Gastrocnemius medialis (tissue), 4 donors: ENCODE measurements at regions not wholly inside any gene's neighbourhood (a gene's known extent, or its start where the extent isn't known, plus 50 kb on each side); places are given as distances from the start of the nearest gene placed in this dataset.

ENCODE experiments used
- ATAC-seq, 2 donors: fragments of 150-250 bp; one replicate each; pipeline ENCODE4 v1.9.1; 2016
- DNase-seq, 2 donors: peaks; one replicate each; pipeline ENCODE4 v3.0.0-alpha.2; 2019
- H3K27ac ChIP-seq, 4 donors: fragments of 200-600 bp; sonication (generic); 1 replicate in 1 of 4; 2 replicates in 3 of 4; pipeline ENCODE4 v1.5.1; 2016 to 2018; ENCODE audit warnings: mild to moderate bottlenecking in 2 of 4, moderate library complexity in 1 of 4
- H3K27me3 ChIP-seq, 3 donors: fragments of 200-600 bp; sonication (generic) in 2 of 3; 1 replicate in 1 of 3; 2 replicates in 2 of 3; pipeline versions ENCODE4 v1.5.1 to v1.6.0; 2016 to 2019; ENCODE audit warnings: mild to moderate bottlenecking in 1 of 3, moderate library complexity in 1 of 3
- H3K36me3 ChIP-seq, 2 donors: fragments of 200-600 bp; sonication (generic) in 1 of 2; one replicate each; pipeline ENCODE4 v1.5.1; 2017 to 2018
- H3K4me1 ChIP-seq, 2 donors: fragments of 200-600 bp; sonication (generic) in 1 of 2; one replicate each; pipeline ENCODE4 v1.5.1; 2016 to 2017; ENCODE audit warnings: mild to moderate bottlenecking in 2 of 2
- H3K4me3 ChIP-seq, 4 donors: fragments of 200-600 bp; sonication (generic) in 3 of 4; 1 replicate in 1 of 4; 2 replicates in 3 of 4; pipeline ENCODE4 v1.5.1; 2016 to 2019; ENCODE audit warnings: mild to moderate bottlenecking in 2 of 4
- H3K9me3 ChIP-seq, 3 donors: fragments of 200-600 bp; sonication (generic) in 2 of 3; 1 replicate in 1 of 3; 2 replicates in 2 of 3; pipeline ENCODE4 v1.5.1; 2016 to 2019
- CTCF ChIP-seq, 5 experiments: fragments of 450-650 bp in 3 of 5; fragments of 200-600 bp in 2 of 5; sonication (generic) in 2 of 5; IDR thresholded peaks in 4 of 5; conservative IDR thresholded peaks in 1 of 5; 1 replicate in 4 of 5; 2 replicates in 1 of 5; pipeline ENCODE4 v1.5.1; 2016 to 2019; ENCODE audit warnings: antibody characterized with exemption in 5 of 5, mild to moderate bottlenecking in 3 of 5, moderate library complexity in 3 of 5
- POLR2A ChIP-seq, 2 donors: fragments of 450-650 bp; IDR thresholded peaks; one replicate each; pipeline ENCODE4 v1.6.1; 2017; ENCODE audit warnings: antibody characterized with exemption in 2 of 2, mild to moderate bottlenecking in 2 of 2, moderate library complexity in 2 of 2
- in situ Hi-C, 4 donors: fragments of 200-750 bp; cut with MboI; loops; one replicate each; pipeline versions ENCODE4 v1.15.0 to v1.8.0; 2017; ENCODE audit warnings: low sequenced_read_pairs in 4 of 4
- intact Hi-C: fragments of 100-400 bp; cut with DNase I; formaldehyde crosslinking; loops from one replicate; pipeline ENCODE4 v1.15.1; 2023; ENCODE audit warnings: low total_unique reads

GRCh38 chr1:232274999-232275710 is 354.8 kb downstream of the SIPA1L2 start:
- no peak for DNase-seq
- Histone ChIP-seq H3K27me3 (no peaks in the 10 kb centered on the region), H3K4me1 (no peaks in the 10 kb centered on the region), H3K36me3 (no peaks in the 10 kb centered on the region), H3K4me3 (no peak overlapping the region), H3K27ac (no peak overlapping the region), H3K9me3 (no peaks in the 10 kb centered on the region)
- intact Hi-C loops (no loop called here), in situ Hi-C loops (no loop called here)
- no peak for ATAC-seq
- TF ChIP-seq CTCF (IDR thresholded peaks at IDR 0.05 in 4 of 5, conservative IDR thresholded peaks at IDR 0.05 in 1 of 5) (no peak), POLR2A (IDR thresholded peaks at IDR 0.05) (no peak)

- Histone ChIP-seq H3K27ac (no peak overlapping the region), H3K4me1 (no peaks in the 10 kb centered on the region), H3K9me3 (no peaks in the 10 kb centered on the region), H3K36me3 (no peaks in the 10 kb centered on the region), H3K27me3 (no peaks in the 10 kb centered on the region), H3K4me3 (no peak overlapping the region)
- in situ Hi-C loops, result no loop called here
- intact Hi-C loops, result no loop called here
- no peak for DNase-seq
- no peak for ATAC-seq
- TF ChIP-seq CTCF (IDR thresholded peaks at IDR 0.05 in 4 of 5, conservative IDR thresholded peaks at IDR 0.05 in 1 of 5) (no peak), POLR2A (IDR thresholded peaks at IDR 0.05) (no peak)
These were observed 355.6 kb downstream of the SIPA1L2 start for GRCh38 chr1:232274236-232274855.

- H3K36me3 ChIP-seq, result no peaks in the 10 kb centered on the region
- H3K4me1 ChIP-seq, result no peaks in the 10 kb centered on the region
- H3K9me3 ChIP-seq, result no peaks in the 10 kb centered on the region
- DNase-seq, result no peak
- intact Hi-C loops, result no loop called here
- no peak overlapping the region for H3K4me3 ChIP-seq
- no peak overlapping the region for H3K27ac ChIP-seq
- TF ChIP-seq POLR2A (IDR thresholded peaks at IDR 0.05) (no peak), CTCF (IDR thresholded peaks at IDR 0.05 in 4 of 5, conservative IDR thresholded peaks at IDR 0.05 in 1 of 5) (no peak)
- ATAC-seq, result no peak
- H3K27me3 ChIP-seq, result no peaks in the 10 kb centered on the region
- in situ Hi-C loops, result no loop called here
These were observed 356.9 kb downstream of the SIPA1L2 start for GRCh38 chr1:232273011-232273410.

- ATAC-seq, result no peak
- Histone ChIP-seq H3K27me3 (no peaks in the 10 kb centered on the region), H3K9me3 (no peaks in the 10 kb centered on the region), H3K27ac (no peak overlapping the region), H3K4me1 (no peaks in the 10 kb centered on the region), H3K36me3 (no peaks in the 10 kb centered on the region), H3K4me3 (no peak overlapping the region)
- in situ Hi-C loops (no loop called here), intact Hi-C loops (no loop called here)
- DNase-seq, result no peak
- no peak for TF ChIP-seq CTCF (IDR thresholded peaks at IDR 0.05 in 4 of 5, conservative IDR thresholded peaks at IDR 0.05 in 1 of 5)
- TF ChIP-seq POLR2A (IDR thresholded peaks at IDR 0.05), result no peak
These were observed 357.8 kb downstream of the SIPA1L2 start for GRCh38 chr1:232271991-232272589.
